DND-41 (cell line): ENCODE measurements at regions not wholly inside any gene's neighbourhood (a gene's known extent, or its start where the extent isn't known, plus 50 kb on each side); places are given as distances from the start of the nearest gene placed in this dataset.

ENCODE experiments used
- ATAC-seq: fragments of 200-7000 bp; cut with Tn5 transposase; 3 replicates; pipeline ENCODE4 v1.9.1; 2021; ENCODE audit warnings: low read depth; ENCODE audit not compliant: insufficient read depth
- DNase-seq: peaks from one replicate; pipeline ENCODE4 v3.0.0-alpha.2; 2020
- H2AFZ ChIP-seq: 2 replicates; pipeline ENCODE4 v1.6.0; 2012; ENCODE audit warnings: low read depth, low read length
- H3K27ac ChIP-seq: 2 replicates; pipeline ENCODE4 v1.5.1; 2012; ENCODE audit warnings: low read length, inconsistent platforms
- H3K27me3 ChIP-seq: fragments of 200-600 bp; sonication (generic); 2 replicates; pipeline ENCODE4 v1.6.0; 2012; ENCODE audit warnings: low read length, mild to moderate bottlenecking, inconsistent platforms; ENCODE audit not compliant: insufficient read depth, poor library complexity
- H3K36me3 ChIP-seq: 2 replicates; pipeline ENCODE4 v1.5.1; 2012; ENCODE audit warnings: low read length, inconsistent platforms; ENCODE audit not compliant: insufficient read depth
- H3K4me1 ChIP-seq: 2 replicates; pipeline ENCODE4 v1.5.1; 2012; ENCODE audit warnings: mild to moderate bottlenecking, low read length; ENCODE audit not compliant: insufficient read depth
- H3K4me2 ChIP-seq: 2 replicates; pipeline ENCODE4 v1.6.0; 2012; ENCODE audit warnings: mild to moderate bottlenecking, moderate library complexity, low read length, inconsistent platforms; ENCODE audit not compliant: insufficient read depth
- H3K4me3 ChIP-seq, 2 experiments: fragments of 200-600 bp in 1 of 2; shearing (Covaris generic) in 1 of 2; 2 replicates each; pipeline ENCODE4 v1.5.1; 2012 to 2016; ENCODE audit warnings: inconsistent platforms in 2 of 2, low read length in 2 of 2, mild to moderate bottlenecking in 2 of 2, low read depth in 1 of 2, moderate library complexity in 1 of 2
- H3K79me2 ChIP-seq: 2 replicates; pipeline ENCODE4 v1.6.0; 2012; ENCODE audit warnings: low read length, inconsistent platforms; ENCODE audit not compliant: insufficient read depth
- H3K9ac ChIP-seq: 2 replicates; pipeline ENCODE4 v1.6.0; 2012; ENCODE audit warnings: low read depth, mild to moderate bottlenecking, inconsistent platforms, low read length, moderate library complexity
- H3K9me3 ChIP-seq: 2 replicates; pipeline ENCODE4 v1.5.1; 2012; ENCODE audit warnings: low read length, moderate library complexity, mild to moderate bottlenecking, inconsistent platforms; ENCODE audit not compliant: insufficient read depth, severe bottlenecking
- H4K20me1 ChIP-seq: 2 replicates; pipeline ENCODE4 v1.6.0; 2012; ENCODE audit warnings: low read length; ENCODE audit not compliant: insufficient read depth
- CTCF ChIP-seq: IDR thresholded peaks from 2 replicates; pipeline ENCODE4 v1.5.1; 2012; ENCODE audit warnings: borderline replicate concordance, low read length, moderate library complexity, mild to moderate bottlenecking; ENCODE audit not compliant: poor library complexity, severe bottlenecking; ENCODE audit errors: extremely low read depth
- EZH2 ChIP-seq: IDR thresholded peaks from 3 replicates; pipeline ENCODE4 v1.6.1; 2012; ENCODE audit warnings: borderline replicate concordance, low read depth, mild to moderate bottlenecking, moderate library complexity, low read length, inconsistent platforms; ENCODE audit not compliant: severe bottlenecking

- DNase-seq = no peak
- Histone ChIP-seq H3K36me3 (no peaks in the 10 kb centered on the region), H2AFZ (no peak overlapping the region), H3K4me2 (no peak overlapping the region), H4K20me1 (no peaks in the 10 kb centered on the region), H3K79me2 (no peaks in the 10 kb centered on the region), H3K4me3 (no peak overlapping the region), H3K27ac (no peak overlapping the region), H3K27me3 (no peaks in the 10 kb centered on the region), H3K9me3 (no peaks in the 10 kb centered on the region), H3K4me1 (peaks cover 13% of the 10 kb centered on the region), H3K9ac (no peak overlapping the region)
- ATAC-seq = no peak
- TF ChIP-seq CTCF (no peak), EZH2 (no peak)
These were observed 50.4 kb upstream of the RC3H1 start for GRCh38 chr1:174072581-174072980.
